HG03571 (cell line): ENCODE measurements at regions not wholly inside any gene's neighbourhood (a gene's known extent, or its start where the extent isn't known, plus 50 kb on each side); places are given as distances from the start of the nearest gene placed in this dataset.

ENCODE experiments used
- ATAC-seq: cut with Tn5 transposase; IDR thresholded peaks from one replicate; pipeline ENCODE4 v1.9.1; 2021; ENCODE audit not compliant: unreplicated experiment

GRCh38 chr4:164377277-164377676 lies 376.7 kb upstream of the SMIM31 start:
- no peak for ATAC-seq

- ATAC-seq, result no peak
These were observed 375.6 kb upstream of the SMIM31 start for GRCh38 chr4:164378361-164378760.

GRCh38 chr4:164379694-164380093 lies 374.2 kb upstream of the SMIM31 start:
- no peak for ATAC-seq

GRCh38 chr4:164381859-164382258 lies 372.1 kb upstream of the SMIM31 start:
- no peak for ATAC-seq

- ATAC-seq, result no peak
These were observed 370.9 kb upstream of the SMIM31 start for GRCh38 chr4:164383058-164383357.

- no peak for ATAC-seq
These were observed 370.3 kb upstream of the SMIM31 start for GRCh38 chr4:164383358-164384220.

GRCh38 chr4:164384416-164384815 lies 369.5 kb upstream of the SMIM31 start:
- ATAC-seq, result no peak

- ATAC-seq, result no peak
These were observed 357.5 kb upstream of the SMIM31 start for GRCh38 chr4:164396439-164396838.

- no peak for ATAC-seq
These were observed 351.4 kb upstream of the SMIM31 start for GRCh38 chr4:164402554-164402953.

- no peak for ATAC-seq
These were observed 348.2 kb upstream of the SMIM31 start for GRCh38 chr4:164405774-164406173.

- no peak for ATAC-seq
These were observed 345.1 kb upstream of the SMIM31 start for GRCh38 chr4:164408831-164409230.

GRCh38 chr4:164410401-164410800 lies 343.5 kb upstream of the SMIM31 start:
- no peak for ATAC-seq

GRCh38 chr4:164412246-164412645 lies 341.7 kb upstream of the SMIM31 start:
- no peak for ATAC-seq

GRCh38 chr4:164413743-164414142 lies 340.2 kb upstream of the SMIM31 start:
- no peak for ATAC-seq

- ATAC-seq, result no peak
These were observed 330.1 kb upstream of the SMIM31 start for GRCh38 chr4:164423819-164424218.

GRCh38 chr4:164424846-164425245 lies 329.1 kb upstream of the SMIM31 start:
- ATAC-seq, result no peak

GRCh38 chr4:164428561-164428960 lies 325.4 kb upstream of the SMIM31 start:
- no peak for ATAC-seq

GRCh38 chr4:164438321-164438720 lies 315.6 kb upstream of the SMIM31 start:
- no peak for ATAC-seq

GRCh38 chr4:164439037-164439436 lies 314.9 kb upstream of the SMIM31 start:
- no peak for ATAC-seq

- no peak for ATAC-seq
These were observed 313.7 kb upstream of the SMIM31 start for GRCh38 chr4:164440199-164440598.

- no peak for ATAC-seq
These were observed 312.8 kb upstream of the SMIM31 start for GRCh38 chr4:164441109-164441508.

GRCh38 chr4:164442180-164442579 lies 311.8 kb upstream of the SMIM31 start:
- ATAC-seq, result no peak

- no peak for ATAC-seq
These were observed 307.4 kb upstream of the SMIM31 start for GRCh38 chr4:164446516-164446915.
